ENCODE measurements at regions not wholly inside any gene's neighbourhood (a gene's known extent, or its start where the extent isn't known, plus 50 kb on each side); places are given as distances from the start of the nearest gene placed in this dataset.

DNA sequence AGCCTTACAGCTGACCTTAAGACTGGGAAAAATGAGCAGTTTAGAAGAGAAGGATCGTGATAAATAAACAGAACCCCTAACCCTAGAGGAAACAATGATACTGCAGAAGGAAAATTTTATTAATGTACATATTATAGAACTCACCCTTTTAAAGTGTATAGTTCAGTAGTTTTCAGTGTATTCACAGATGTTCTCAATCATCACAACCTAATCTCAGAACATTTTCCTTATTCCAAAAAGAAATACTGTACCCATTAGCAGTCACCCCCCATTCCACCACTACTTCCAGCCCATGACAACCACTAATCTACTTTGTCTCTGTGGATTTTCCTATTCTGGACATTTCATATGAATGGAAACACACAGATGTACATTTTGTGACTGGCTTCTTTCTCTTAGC lies 90.2 kb upstream of the AGTR1 start (continued):
- no peak for TF ChIP-seq REST (IDR thresholded peaks at IDR 0.05; ENCODE audit: unreplicated experiment)
- TF ChIP-seq ZNF331 (CRISPR knock-in tag; IDR thresholded peaks at IDR 0.05; ENCODE audit: low read depth): no peak
- no peak for TF ChIP-seq EZH2phosphoT487 (IDR thresholded peaks at IDR 0.05; ENCODE audit: unreplicated experiment)
- TF ChIP-seq ETS1 (IDR thresholded peaks at IDR 0.05): no peak
- no peak for TF ChIP-seq EZH2 (IDR thresholded peaks at IDR 0.05; ENCODE audit: low read depth, unreplicated experiment)
- no peak for TF ChIP-seq STAT1 (IDR thresholded peaks at IDR 0.05; ENCODE audit: unreplicated experiment)

DNA sequence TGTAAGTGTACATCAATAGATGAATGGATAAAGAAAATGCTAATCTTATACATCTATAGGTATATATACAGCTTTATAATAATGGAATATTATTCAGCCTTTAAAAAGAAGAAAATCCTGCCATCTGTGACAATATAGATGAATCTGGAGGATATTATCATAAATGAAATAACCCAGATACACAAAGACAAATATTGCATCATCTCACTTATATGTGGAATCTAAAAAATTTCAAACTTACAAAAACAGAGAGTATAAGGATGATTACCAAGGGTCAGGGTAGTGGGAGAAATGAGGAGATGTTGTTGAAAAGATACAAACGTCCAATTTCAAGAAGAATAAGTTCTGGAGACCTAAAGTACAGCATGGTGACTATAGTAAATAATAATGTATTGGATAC lies 85.4 kb upstream of the AGTR1 start:
- H2AFZ ChIP-seq: no peak overlapping the region
- no peaks in the 10 kb centered on the region for H3K79me2 ChIP-seq (replicated peaks; ENCODE audit: insufficient read depth)
- H3K4me1 Mint-ChIP-seq: peaks cover 5% of the 10 kb centered on the region; the same call in 2 of the 3 replicates
- H3K4me1 ChIP-seq (ENCODE audit: insufficient read depth): no peaks in the 10 kb centered on the region
- no peaks in the 10 kb centered on the region for H3K36me3 ChIP-seq (ENCODE audit: insufficient read depth)
- H3K9me3 Mint-ChIP-seq: no peaks in the 10 kb centered on the region
- H4K20me1 ChIP-seq (replicated peaks; ENCODE audit: insufficient read depth): no peaks in the 10 kb centered on the region
- ATAC-seq (no peak), DNase-seq (ENCODE audit: low spot score) (no peak)
- no peaks in the 10 kb centered on the region for H3K36me3 Mint-ChIP-seq (ENCODE audit: low read depth)
- H3K4me3 Mint-ChIP-seq: no peak overlapping the region
- no peaks in the 10 kb centered on the region for H3K27me3 Mint-ChIP-seq (ENCODE audit: insufficient read depth, low read depth, poor library complexity)
- no peak overlapping the region for H3K4me2 ChIP-seq
- no peaks in the 10 kb centered on the region for H3F3A ChIP-seq (replicated peaks; ENCODE audit: low read depth)
- H3K27ac Mint-ChIP-seq: no peak overlapping the region
- H3K4me3 ChIP-seq: no peak overlapping the region
- H3K27me3 ChIP-seq (ENCODE audit: insufficient read depth): no peaks in the 10 kb centered on the region
- no peak overlapping the region for H3K27ac ChIP-seq (ENCODE audit: low read depth)
- H3K9me2 ChIP-seq (ENCODE audit: insufficient read depth): no peaks in the 10 kb centered on the region
- no peak for TF ChIP-seq STAT1 (IDR thresholded peaks at IDR 0.05; ENCODE audit: unreplicated experiment)
- TF ChIP-seq, protein P1, sequence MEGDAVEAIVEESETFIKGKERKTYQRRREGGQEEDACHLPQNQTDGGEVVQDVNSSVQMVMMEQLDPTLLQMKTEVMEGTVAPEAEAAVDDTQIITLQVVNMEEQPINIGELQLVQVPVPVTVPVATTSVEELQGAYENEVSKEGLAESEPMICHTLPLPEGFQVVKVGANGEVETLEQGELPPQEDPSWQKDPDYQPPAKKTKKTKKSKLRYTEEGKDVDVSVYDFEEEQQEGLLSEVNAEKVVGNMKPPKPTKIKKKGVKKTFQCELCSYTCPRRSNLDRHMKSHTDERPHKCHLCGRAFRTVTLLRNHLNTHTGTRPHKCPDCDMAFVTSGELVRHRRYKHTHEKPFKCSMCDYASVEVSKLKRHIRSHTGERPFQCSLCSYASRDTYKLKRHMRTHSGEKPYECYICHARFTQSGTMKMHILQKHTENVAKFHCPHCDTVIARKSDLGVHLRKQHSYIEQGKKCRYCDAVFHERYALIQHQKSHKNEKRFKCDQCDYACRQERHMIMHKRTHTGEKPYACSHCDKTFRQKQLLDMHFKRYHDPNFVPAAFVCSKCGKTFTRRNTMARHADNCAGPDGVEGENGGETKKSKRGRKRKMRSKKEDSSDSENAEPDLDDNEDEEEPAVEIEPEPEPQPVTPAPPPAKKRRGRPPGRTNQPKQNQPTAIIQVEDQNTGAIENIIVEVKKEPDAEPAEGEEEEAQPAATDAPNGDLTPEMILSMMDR (conservative IDR thresholded peaks at IDR 0.05; ENCODE audit: low read depth in 2 of 2): no peak
- no peak for TF ChIP-seq ZNF331 (CRISPR knock-in tag; IDR thresholded peaks at IDR 0.05; ENCODE audit: low read depth)
- TF ChIP-seq ZNF462 (CRISPR knock-in tag; IDR thresholded peaks at IDR 0.05): no peak
- no peak for TF ChIP-seq EZH2phosphoT487 (IDR thresholded peaks at IDR 0.05; ENCODE audit: unreplicated experiment)
- no peak for TF ChIP-seq NANOG (IDR thresholded peaks at IDR 0.05; ENCODE audit: borderline replicate concordance)
- no peak for TF ChIP-seq JUNB (IDR thresholded peaks at IDR 0.05; ENCODE audit: unreplicated experiment)
- TF ChIP-seq ETS1 (IDR thresholded peaks at IDR 0.05): no peak

Measured in GM23338 (cell line).